Activated CD4-positive, alpha-beta T cell treated with anti-CD3 and anti-CD28 coated beads, Interleukin-2, Interleukin-6, amounts not matched to agents 100 ng/mL and 50 ng/mL, durations not matched to agents 16 hours and 8 hours (primary cell): ENCODE measurements at regions not wholly inside any gene's neighbourhood (a gene's known extent, or its start where the extent isn't known, plus 50 kb on each side); places are given as distances from the start of the nearest gene placed in this dataset.
"Not testable (repeated sequence)": the region's sequence is repeated elsewhere in the genome, so short reads cannot be mapped to it uniquely, and the experiment has no call there.

Source experiments
- DNase-seq: peaks from one replicate; pipeline ENCODE4 v3.0.0-alpha.2; 2020

DNA sequence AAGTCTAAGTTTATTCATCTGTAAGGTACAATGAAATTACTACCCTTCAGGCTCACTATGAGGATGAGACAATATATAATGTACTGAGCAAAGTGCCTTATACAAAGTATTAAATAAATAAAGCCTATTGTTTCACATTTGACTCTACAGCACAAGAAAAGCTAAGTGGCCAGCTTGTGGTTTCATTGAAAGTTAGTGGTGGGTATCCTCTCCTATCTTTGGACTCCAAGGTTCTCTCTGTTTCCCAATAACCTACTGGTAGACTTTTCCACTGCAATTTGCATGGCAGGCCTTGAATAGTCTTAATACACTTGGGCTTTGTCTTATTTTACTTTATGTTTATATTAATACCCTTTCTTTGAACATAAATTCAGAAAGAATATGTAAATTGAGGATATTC is 262.7 kb downstream of the DEPDC1B start:
- DNase-seq, result no peak

DNA sequence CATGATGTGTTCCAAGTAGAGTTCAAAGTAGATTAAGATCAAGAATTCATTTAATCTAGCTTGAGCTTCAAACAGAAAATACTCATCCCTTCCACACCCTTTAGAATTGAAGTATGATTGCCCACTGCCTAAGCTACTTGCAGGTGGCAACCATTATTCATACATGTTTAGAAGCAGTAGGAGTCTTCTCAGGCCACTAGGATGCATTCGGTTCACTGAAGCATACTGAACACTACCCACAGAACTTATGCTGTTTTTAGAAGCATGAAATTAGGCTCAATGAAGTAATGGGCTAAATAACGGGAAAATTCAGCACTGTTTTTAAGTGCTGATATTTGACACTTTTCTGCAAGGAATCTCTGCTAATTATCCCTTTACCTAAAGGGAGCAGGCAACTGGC is 263.4 kb downstream of the DEPDC1B start:
- no peak for DNase-seq

DNA sequence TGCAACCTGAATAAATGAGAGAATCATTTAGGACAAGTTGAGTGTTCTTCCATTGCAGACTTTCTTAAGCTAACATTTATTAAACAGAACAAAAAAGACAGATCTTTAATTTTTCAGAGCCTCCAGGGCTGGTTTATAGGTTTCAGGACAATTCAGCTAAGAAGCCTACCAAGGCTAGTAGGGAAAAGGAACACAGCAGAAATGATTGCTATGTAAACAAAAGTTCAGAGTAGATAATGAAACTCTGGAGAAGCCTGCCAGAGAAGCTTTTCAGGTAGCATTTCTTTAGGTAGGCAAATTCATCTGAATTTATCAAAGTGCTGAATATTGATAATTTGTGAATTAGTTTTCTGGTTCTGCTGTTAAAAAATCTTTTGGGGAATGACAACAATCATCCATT is 264.2 kb downstream of the DEPDC1B start:
- no peak for DNase-seq

DNA sequence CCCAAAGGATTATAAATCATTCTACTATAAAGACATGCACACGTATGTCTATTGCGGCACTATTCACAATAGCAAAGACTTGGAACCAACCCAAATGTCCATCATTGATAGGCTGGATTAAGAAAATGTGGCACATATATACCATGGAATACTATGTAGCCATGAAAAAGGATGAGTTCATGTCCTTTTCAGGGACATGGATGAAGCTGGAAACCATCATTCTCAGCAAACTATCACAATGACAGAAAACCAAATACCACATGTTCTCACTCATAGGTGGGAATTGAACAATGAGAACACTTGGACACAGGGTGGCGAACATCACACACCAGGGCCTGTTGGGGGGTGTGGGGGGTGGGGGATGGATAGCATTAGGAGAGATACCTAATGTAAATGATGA is 273.8 kb downstream of the DEPDC1B start:
- not testable (repeated sequence) for DNase-seq

- DNase-seq, result not testable (repeated sequence)
Measured at GRCh38 chr5:60420773-60421172, 279.2 kb downstream of the DEPDC1B start.

- no peak for DNase-seq
Measured at GRCh38 chr5:60417500-60418181, 282.3 kb downstream of the DEPDC1B start.

DNA sequence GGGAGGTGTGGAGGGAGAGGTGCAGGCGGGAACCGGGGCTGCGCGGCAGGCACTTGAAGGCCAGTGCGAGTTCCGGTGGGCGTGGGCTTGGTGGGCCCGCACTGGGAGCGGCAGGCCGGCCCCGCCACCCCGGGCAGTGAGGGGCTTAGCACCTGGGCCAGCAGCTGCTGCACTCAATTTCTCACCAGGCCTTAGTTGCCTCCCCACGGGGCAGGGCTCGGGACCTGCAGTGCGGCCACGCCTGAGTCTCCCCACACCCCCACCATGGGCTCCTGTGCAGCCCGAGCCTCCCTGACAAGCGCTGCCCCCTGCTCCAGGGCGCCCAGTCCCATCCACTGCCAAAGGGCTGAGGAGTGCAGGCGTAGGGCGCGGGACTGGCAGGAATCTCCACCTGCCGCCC is 284.5 kb downstream of the DEPDC1B start:
- no peak for DNase-seq

DNA sequence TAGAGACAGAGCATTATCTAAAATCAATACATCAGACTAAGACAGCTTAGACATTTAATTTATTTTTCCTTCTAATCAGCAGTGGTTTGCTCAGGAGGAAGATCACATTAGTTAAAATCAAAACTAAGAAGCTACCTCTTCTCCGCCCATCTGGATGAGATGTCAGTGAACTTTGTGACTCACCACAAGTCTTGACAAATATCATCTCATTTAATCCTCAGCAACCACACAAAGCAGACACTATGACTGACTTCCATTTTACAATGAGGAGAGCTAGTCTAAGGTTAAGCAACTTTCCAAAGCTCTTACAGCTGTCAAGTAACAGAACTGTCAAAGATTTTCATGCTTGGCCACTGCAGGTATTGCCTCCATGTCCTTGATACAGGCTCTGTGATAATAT is 289.5 kb downstream of the DEPDC1B start:
- DNase-seq, result no peak

GRCh38 chr5:60404171-60404570 is 295.8 kb downstream of the DEPDC1B start:
- DNase-seq, result no peak

- no peak for DNase-seq
Measured at GRCh38 chr5:60403343-60404006, 296.5 kb downstream of the DEPDC1B start.

DNA sequence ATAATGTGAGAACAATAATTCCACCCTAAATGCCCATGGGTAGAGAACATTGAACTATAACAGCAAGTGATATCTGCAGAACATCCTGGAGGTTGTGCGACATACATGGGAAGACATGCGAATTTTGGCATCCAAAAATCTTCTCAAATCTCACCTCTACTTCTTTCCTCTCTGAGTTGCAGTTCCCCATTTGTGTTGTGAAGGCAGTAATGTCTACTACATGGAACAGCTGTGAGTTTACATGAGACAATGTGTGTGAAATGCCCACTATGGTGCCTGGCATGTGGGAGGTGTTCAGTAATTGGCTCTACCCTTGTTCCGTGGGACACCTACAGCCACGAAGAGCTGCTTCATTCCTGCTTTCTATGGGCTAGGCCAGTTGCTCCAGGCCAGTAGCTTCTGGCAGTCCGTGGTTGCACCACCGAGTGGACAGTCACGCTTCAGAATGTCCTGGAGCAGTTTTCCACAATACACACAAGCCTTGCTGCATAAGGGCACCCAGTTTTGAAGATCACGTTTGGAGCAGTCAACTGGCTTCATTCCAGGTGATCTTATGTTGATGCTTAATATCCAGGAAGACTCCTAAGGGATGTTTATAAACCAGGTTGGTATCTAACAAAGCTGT is 297.7 kb downstream of the DEPDC1B start:
- no peak for DNase-seq

DNA sequence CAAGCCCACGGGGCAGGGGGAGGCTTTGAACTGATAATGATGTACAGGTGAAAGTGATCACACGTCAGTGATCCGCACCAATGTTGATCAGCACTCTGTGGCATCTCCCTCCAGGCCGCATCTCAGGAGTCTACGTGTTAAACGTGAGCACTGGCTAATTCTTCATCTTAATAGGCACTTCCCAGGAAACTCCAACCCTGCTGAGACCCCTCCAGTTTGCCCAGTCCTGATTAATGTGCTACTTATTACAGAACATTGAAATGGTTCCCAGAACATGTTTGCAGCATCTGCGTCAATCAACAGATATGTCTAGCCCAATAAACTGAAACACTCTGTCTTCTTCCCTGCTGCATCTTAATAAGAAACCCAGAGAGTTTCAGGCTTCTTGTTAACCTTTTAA is 298.4 kb downstream of the DEPDC1B start:
- no peak for DNase-seq

DNA sequence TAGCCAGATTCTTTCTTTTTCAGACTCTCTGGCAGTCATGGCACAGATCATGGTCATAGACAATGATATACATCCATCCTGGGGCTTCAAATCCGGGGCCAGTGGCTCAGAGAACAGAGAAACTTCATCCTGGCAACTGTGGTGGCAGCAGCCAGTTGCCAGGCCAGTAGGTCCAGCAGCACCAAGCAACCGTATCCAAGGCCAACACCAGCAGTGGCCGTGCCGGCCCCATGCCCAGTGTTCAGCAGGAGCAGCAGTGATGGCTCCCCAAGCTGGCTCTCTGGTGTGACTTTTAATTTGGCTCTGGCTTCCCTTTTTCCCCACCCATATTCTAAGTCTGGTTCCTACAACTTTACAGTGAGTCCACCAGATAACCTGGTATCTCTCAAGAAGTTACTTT is 300.5 kb downstream of the DEPDC1B start:
- DNase-seq, result no peak

DNA sequence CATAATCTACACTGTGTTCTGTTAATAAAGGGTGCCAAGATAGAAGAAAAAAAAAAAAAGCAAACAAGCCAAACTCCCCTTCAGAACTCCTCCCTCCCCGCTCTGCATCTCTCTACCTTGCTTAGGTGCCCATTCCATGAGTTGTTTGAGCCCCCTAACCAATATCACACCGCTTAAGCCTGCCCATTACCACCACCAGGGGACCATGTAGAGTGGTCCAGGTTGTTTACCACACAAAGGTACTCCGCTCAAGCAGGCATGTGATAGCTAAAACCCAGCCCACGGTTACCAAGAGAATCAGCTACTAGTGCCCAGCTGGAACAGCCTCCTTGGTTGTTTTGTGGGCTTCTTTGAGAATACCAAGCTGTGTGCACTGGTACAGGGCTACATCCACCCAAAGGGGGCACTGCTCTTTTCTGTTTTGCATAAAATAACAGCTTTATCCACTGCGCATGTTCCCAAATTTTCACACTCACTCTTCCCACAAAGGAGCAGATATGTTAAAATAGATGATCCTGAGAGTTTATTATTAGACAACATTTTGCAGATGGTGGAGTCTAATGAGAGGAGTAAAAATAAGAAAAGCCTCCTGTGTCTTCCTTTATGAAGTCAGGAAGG is 304.1 kb downstream of the DEPDC1B start:
- DNase-seq, result no peak

DNA sequence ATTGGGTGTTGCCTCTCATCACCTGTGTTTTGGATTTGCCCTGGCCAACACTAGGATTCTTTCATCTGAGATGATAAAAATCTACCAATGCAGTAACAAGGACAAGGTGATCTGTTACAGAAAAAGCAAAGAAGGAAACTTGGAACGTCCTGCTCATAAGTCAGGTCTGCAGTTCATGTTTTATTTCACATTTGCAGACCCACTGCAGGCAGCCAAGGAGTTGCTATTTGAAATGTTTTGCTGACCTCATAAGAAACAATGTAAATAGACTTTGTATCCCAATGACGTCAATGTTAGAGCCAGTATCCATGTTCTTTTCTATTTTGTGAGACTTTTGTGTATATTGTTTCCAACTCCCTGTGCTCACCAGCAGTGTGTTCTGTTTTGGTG is 312.9 kb downstream of the DEPDC1B start:
- no peak for DNase-seq

GRCh38 chr5:60386436-60387050 is 313.4 kb downstream of the DEPDC1B start:
- DNase-seq, result no peak

GRCh38 chr5:60382716-60383115 is 317.2 kb downstream of the DEPDC1B start:
- DNase-seq, result peak; percentile 7

- no peak for DNase-seq
Measured at GRCh38 chr5:60379907-60380306, 320.1 kb downstream of the DEPDC1B start.

DNA sequence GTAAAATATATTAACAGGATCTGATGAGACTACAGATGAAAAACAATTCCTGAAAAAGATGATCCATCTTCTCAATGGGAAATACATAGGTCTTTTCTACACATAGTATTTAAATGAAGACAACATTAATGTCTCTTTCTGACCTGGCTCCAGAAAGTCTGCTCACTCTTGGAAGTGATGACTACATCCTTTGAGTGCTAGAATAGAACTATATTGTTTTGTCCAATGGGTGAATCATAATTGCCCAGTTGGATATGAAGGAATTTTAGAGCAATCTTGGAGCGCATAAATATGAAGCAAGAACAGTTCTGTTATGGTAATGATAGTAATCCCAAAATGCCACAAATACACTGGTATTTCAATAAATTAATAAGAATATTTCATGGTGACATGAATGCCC is 322.1 kb downstream of the DEPDC1B start:
- DNase-seq, result no peak

DNA sequence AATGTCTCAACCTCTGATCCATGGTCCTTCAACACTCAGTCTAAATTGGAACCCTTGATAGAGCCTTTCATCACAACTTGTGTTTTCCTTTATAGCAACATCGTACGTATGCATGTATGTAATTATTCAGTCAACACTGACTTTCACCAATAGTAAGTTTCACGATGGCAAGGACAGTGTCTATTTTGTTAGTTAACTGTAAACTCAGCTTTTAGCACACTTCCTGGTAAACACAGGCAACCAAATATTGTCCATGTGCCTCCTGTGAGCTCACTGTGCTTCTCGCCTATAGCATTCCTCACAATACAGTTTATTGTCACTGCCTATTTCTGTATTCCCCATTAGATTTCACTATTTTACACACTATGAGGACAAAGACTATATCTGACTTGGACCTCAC is 323.1 kb downstream of the DEPDC1B start:
- no peak for DNase-seq

DNA sequence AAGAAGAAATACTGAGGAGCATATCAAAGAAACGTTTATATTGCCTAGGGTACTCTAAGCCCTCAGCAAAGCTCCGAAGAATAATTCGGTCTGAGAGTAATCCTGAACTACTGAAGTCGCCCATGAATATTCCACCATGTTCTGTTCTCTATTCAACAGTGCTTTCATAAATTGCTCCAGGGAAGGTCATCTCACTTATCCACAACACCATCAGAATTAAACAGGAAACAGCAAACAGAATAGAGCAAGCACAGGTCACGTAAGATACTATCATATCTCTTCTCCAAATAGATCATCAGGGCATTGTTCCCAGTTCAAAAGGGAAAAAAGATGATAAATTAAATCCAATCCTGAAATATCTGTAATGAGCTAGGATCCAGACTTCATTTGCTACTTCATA is 325.6 kb downstream of the DEPDC1B start:
- DNase-seq, result no peak

DNA sequence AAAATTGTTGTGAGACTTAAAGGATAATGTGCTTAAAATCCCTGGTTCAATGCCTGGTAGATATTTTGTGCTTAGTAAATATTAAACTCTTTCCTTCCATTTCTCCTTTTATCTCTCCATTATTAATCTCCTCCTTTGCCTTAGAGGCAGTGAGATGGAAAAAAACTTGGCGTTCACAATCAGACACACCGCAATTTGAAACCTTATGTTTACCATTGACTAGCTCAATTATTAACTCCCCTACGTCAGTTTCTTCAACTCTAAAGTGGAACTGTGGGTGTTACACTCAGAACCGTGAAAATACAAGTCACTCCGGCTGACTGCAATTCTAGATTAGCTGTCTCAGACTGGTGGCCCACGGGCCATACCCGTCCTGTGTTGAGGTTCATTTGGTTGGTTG is 327.2 kb downstream of the DEPDC1B start:
- DNase-seq, result no peak

- no peak for DNase-seq
Measured at GRCh38 chr5:60371065-60371464, 328.9 kb downstream of the DEPDC1B start.

DNA sequence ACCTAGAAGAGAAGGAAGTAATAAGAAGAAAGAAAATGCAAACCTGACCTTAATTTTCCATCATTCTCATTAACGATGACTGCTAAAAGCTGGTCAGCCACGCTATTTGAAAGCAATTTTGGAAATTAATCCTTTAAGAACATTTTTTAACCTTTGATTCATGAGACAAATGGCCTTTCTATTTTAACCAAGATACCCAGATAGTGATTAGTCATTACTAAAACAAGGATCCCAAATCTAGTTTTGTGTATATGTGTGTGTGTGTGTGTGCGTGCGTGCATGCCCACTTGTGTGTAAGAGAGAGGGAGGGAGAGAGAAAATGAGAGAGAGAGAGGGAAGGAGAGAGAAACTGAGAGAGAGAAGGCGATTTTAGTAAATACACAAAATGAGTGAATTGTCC is 329.5 kb downstream of the DEPDC1B start:
- DNase-seq, result no peak
